ENCODE measurements at regions not wholly inside any gene's neighbourhood (a gene's known extent, or its start where the extent isn't known, plus 50 kb on each side); places are given as distances from the start of the nearest gene placed in this dataset.

DNA sequence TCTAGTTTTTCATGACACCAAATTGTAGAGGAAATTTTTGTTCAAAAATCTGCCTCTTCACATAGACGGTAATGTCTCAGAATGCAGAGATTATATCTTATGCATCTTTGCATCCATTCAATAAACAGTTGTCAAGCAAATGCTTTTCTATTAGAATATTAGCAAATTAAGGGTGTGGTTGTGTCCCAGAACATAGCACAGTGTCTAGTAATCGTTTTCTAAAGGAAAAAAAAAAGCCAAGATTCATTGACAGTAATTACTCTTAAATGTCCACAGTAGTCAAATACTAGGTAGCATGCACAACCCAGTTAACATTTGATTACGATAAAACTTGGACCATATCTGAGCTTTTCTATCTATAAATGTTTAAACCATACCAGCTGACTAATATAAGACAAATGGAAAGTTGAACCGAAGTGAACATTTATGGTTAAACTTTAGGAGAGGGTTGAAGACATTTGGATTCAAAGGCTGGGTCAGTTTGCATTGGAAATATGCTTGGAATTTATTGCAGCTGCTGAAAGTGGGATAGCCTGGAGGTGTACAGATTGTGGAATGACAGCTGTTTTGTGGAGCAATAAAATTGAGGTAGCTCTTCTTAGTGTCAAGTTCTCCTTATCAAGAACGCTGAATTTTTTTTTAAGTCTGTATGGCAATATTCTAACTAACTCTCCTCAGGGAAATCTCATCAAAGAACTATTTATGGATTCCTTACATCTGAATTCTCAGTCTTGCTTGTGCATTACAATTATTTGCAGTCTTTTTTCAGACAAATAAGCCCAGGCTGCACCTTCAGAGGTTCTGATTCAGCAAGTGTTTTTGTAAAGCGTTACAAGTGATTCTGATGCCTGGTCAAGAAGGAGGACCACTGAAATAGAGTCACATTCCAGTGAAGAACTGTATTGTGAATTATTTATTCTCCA, 66.7 kb upstream of the ATP2B1 start:
- Mint-ChIP-seq H3K36me3 (ENCODE audit: low read depth) (no peaks in the 10 kb centered on the region), H3K4me1 (peaks cover 36% of the 10 kb centered on the region), H3K4me3 (no peak overlapping the region), H3K27me3 (ENCODE audit: low read depth) (no peaks in the 10 kb centered on the region), H3K27ac (peak overlapping the region; percentile 30 to 57 (median 37)), H3K9me3 (no peaks in the 10 kb centered on the region)
- TF ChIP-seq, protein P1, sequence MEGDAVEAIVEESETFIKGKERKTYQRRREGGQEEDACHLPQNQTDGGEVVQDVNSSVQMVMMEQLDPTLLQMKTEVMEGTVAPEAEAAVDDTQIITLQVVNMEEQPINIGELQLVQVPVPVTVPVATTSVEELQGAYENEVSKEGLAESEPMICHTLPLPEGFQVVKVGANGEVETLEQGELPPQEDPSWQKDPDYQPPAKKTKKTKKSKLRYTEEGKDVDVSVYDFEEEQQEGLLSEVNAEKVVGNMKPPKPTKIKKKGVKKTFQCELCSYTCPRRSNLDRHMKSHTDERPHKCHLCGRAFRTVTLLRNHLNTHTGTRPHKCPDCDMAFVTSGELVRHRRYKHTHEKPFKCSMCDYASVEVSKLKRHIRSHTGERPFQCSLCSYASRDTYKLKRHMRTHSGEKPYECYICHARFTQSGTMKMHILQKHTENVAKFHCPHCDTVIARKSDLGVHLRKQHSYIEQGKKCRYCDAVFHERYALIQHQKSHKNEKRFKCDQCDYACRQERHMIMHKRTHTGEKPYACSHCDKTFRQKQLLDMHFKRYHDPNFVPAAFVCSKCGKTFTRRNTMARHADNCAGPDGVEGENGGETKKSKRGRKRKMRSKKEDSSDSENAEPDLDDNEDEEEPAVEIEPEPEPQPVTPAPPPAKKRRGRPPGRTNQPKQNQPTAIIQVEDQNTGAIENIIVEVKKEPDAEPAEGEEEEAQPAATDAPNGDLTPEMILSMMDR (IDR thresholded peaks at IDR 0.05; ENCODE audit: unreplicated experiment in 3 of 3), result no peak

DNA sequence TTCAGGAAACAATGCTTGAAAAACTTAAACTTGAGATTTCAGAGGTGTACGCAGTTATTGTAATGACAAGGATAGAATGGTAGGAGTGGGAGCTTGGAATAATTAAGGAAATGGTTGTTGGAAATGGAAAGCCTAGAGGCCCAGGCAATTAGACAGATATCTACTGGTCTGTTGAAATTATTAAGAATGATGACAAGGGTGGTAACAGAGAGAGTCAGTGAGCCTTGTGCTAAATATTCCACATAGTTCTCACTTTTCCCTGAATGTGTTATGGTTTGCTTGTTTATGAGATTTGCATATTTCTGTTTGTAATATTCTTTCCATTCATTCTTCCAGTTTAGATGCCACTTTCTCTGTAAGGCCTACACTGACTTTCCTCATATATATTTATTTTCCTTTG, 66.0 kb upstream of the ATP2B1 start:
- Mint-ChIP-seq H3K4me3 (peak overlapping the region in 1 of 3 experiments; percentile 3), H3K36me3 (ENCODE audit: low read depth) (no peaks in the 10 kb centered on the region), H3K27ac (peak overlapping the region; percentile 30 to 74 (median 37)), H3K9me3 (no peaks in the 10 kb centered on the region), H3K4me1 (peaks cover 36% of the 10 kb centered on the region), H3K27me3 (ENCODE audit: low read depth) (no peaks in the 10 kb centered on the region)
- TF ChIP-seq, protein P1 (IDR thresholded peaks at IDR 0.05; ENCODE audit: unreplicated experiment in 3 of 3), result no peak

DNA sequence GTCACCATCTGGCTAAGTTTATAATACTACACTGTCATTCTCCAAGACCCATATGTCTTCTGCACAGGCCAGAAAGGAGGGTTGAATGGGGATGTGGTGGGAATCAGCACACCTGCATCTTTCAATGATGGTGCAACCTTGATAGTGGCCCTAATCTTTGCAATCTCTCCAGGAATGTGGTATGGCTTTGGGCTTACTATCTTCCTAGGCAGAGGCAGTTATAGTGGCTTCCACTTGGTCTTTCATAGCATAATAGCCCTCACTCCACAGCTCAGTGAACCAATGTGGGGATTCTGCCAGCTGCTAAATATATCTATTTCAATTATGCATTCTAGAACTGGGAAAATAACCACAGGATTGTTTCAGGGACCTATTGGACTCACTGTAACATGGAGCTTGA, 61.8 kb upstream of the ATP2B1 start:
- H3K4me1 Mint-ChIP-seq, result peaks cover 15% of the 10 kb centered on the region
- H3K4me3 Mint-ChIP-seq, result no peak overlapping the region
- H3K27me3 Mint-ChIP-seq (ENCODE audit: low read depth), result no peaks in the 10 kb centered on the region
- H3K9me3 Mint-ChIP-seq, result peaks cover 2% of the 10 kb centered on the region
- H3K36me3 Mint-ChIP-seq (ENCODE audit: low read depth), result no peaks in the 10 kb centered on the region
- TF ChIP-seq, protein P1 (IDR thresholded peaks at IDR 0.05; ENCODE audit: unreplicated experiment in 3 of 3), result no peak
- no peak overlapping the region for H3K27ac Mint-ChIP-seq

DNA sequence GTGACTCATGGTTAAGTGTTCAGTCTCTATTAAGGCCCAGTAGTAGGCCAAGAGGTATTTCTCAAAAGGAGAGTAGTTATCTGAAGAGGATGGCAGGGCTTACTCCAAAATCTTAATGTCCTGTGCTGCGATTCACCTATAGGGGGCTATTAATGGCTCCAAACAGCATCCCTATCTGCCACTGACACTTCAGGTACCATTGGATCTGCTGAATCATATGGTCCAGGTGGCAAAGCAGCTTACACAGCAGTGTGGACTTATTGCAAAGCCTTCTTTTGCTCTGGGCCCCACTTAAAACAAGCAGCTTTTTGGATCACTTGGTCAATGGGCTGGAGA, 60.8 kb upstream of the ATP2B1 start:
- Mint-ChIP-seq H3K27ac (no peak overlapping the region), H3K4me1 (peaks cover 5% of the 10 kb centered on the region), H3K4me3 (no peak overlapping the region), H3K9me3 (peaks cover 2% of the 10 kb centered on the region), H3K27me3 (ENCODE audit: low read depth) (no peaks in the 10 kb centered on the region), H3K36me3 (ENCODE audit: low read depth) (no peaks in the 10 kb centered on the region)
- TF ChIP-seq, protein P1 (IDR thresholded peaks at IDR 0.05; ENCODE audit: unreplicated experiment in 3 of 3), result no peak

DNA sequence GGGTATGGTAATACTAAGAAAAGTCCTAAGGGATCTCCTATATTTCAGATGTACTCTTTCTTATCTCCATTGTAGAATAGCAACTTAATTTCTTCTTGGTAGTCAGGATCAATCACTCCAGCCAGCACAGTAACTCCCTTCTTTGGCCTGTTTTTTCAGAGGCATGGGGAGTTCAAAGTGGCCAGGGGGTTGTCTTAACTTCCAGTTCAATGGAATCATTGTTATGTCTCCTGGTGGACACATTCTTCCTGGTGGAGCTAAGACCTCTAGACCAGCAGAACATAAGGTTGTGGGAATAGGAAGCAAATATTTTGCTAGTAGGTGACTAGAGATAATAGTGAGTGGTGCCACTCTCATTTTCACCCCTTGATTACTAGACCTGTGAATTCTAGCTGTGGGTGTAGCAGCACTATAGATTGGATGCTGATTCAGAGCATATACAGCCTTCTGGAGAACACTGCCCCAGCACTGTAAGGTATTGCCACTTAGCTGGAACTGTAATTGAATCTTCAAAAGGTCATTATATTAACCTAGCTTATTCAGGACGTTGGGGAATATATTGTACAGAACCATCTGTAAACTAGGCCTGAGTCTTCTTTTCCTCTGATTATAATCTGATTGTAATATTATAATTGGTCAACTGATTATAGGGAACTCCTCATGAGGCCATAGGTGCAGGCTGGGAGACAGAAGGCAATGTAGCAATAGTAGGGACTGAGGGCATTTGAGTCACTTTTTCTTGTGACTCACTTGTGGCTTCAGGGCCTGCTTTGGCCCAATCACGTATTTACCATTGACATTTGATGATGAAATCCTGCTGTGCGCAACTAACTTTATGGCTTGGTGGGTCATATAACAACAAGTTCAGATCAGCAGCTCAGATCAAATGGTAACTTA, 60.2 kb upstream of the ATP2B1 start:
- no peak overlapping the region for H3K4me3 Mint-ChIP-seq
- H3K4me1 Mint-ChIP-seq, result no peaks in the 10 kb centered on the region
- H3K27ac Mint-ChIP-seq, result no peak overlapping the region
- no peaks in the 10 kb centered on the region for H3K27me3 Mint-ChIP-seq (ENCODE audit: low read depth)
- no peaks in the 10 kb centered on the region for H3K36me3 Mint-ChIP-seq (ENCODE audit: low read depth)
- H3K9me3 Mint-ChIP-seq, result peaks cover 2% of the 10 kb centered on the region
- TF ChIP-seq, protein P1 (IDR thresholded peaks at IDR 0.05; ENCODE audit: unreplicated experiment in 3 of 3), result no peak

All from nephron (organoid).